ENCODE measurements at regions not wholly inside any gene's neighbourhood (a gene's known extent, or its start where the extent isn't known, plus 50 kb on each side); places are given as distances from the start of the nearest gene placed in this dataset.
A peak's percentile ranks its signal among the peaks of the same experiment; 100 is the strongest.

- H3K9me3 Mint-ChIP-seq, result no peaks in the 10 kb centered on the region
- peak; percentile 45 to 54 for ATAC-seq
- H3K4me3 Mint-ChIP-seq, result no peak overlapping the region
- DNase-seq, result no peak
- H3K36me3 Mint-ChIP-seq (ENCODE audit: insufficient read depth), result no peaks in the 10 kb centered on the region
- peaks cover 27% of the 10 kb centered on the region for H3K4me1 Mint-ChIP-seq (ENCODE audit: low read depth)
- H3K27me3 Mint-ChIP-seq (ENCODE audit: low read depth), result no peaks in the 10 kb centered on the region
Measured at GRCh38 chr13:44196196-44196751, 177.3 kb upstream of the SERP2 start.

- no peaks in the 10 kb centered on the region for H3K27me3 Mint-ChIP-seq (ENCODE audit: low read depth)
- H3K4me1 Mint-ChIP-seq (ENCODE audit: low read depth), result peaks cover 20% of the 10 kb centered on the region
- no peak for DNase-seq
- H3K36me3 Mint-ChIP-seq (ENCODE audit: insufficient read depth), result no peaks in the 10 kb centered on the region
- H3K9me3 Mint-ChIP-seq, result no peaks in the 10 kb centered on the region
- ATAC-seq, result peak; percentile 80 to 85
- no peak overlapping the region for H3K4me3 Mint-ChIP-seq
Measured at GRCh38 chr13:44197791-44198770, 175.5 kb upstream of the SERP2 start.

GRCh38 chr13:44198826-44199225 is 174.8 kb upstream of the SERP2 start:
- H3K9me3 Mint-ChIP-seq, result no peaks in the 10 kb centered on the region
- no peaks in the 10 kb centered on the region for H3K36me3 Mint-ChIP-seq (ENCODE audit: insufficient read depth)
- H3K4me3 Mint-ChIP-seq, result no peak overlapping the region
- H3K4me1 Mint-ChIP-seq (ENCODE audit: low read depth), result peaks cover 20% of the 10 kb centered on the region
- ATAC-seq (no peak), DNase-seq (no peak)
- no peaks in the 10 kb centered on the region for H3K27me3 Mint-ChIP-seq (ENCODE audit: low read depth)

GRCh38 chr13:44199627-44200207 is 173.9 kb upstream of the SERP2 start:
- no peak overlapping the region for H3K4me3 Mint-ChIP-seq
- H3K9me3 Mint-ChIP-seq, result no peaks in the 10 kb centered on the region
- DNase-seq (no peak), ATAC-seq (no peak)
- no peaks in the 10 kb centered on the region for H3K27me3 Mint-ChIP-seq (ENCODE audit: low read depth)
- peaks cover 20% of the 10 kb centered on the region for H3K4me1 Mint-ChIP-seq (ENCODE audit: low read depth)
- H3K36me3 Mint-ChIP-seq (ENCODE audit: insufficient read depth), result no peaks in the 10 kb centered on the region

- no peaks in the 10 kb centered on the region for H3K36me3 Mint-ChIP-seq (ENCODE audit: insufficient read depth)
- H3K27me3 Mint-ChIP-seq (ENCODE audit: low read depth), result peaks cover 8% of the 10 kb centered on the region
- DNase-seq (no peak), ATAC-seq (no peak)
- no peaks in the 10 kb centered on the region for H3K4me1 Mint-ChIP-seq (ENCODE audit: low read depth)
- H3K9me3 Mint-ChIP-seq, result peaks cover 4% of the 10 kb centered on the region
- H3K4me3 Mint-ChIP-seq, result no peak overlapping the region
Measured at GRCh38 chr13:44206434-44206833, 167.2 kb upstream of the SERP2 start.

GRCh38 chr13:44207476-44207875 is 166.1 kb upstream of the SERP2 start:
- Mint-ChIP-seq H3K36me3 (ENCODE audit: insufficient read depth) (no peaks in the 10 kb centered on the region), H3K27me3 (ENCODE audit: low read depth) (peaks cover 8% of the 10 kb centered on the region), H3K9me3 (peaks cover 4% of the 10 kb centered on the region), H3K4me1 (ENCODE audit: low read depth) (no peaks in the 10 kb centered on the region), H3K4me3 (no peak overlapping the region)
- no peak for DNase-seq
- ATAC-seq, result no peak

GRCh38 chr13:44210525-44210924 is 163.1 kb upstream of the SERP2 start:
- H3K27me3 Mint-ChIP-seq (ENCODE audit: low read depth), result peaks cover 8% of the 10 kb centered on the region
- ATAC-seq (no peak), DNase-seq (no peak)
- H3K9me3 Mint-ChIP-seq, result peaks cover 4% of the 10 kb centered on the region
- no peaks in the 10 kb centered on the region for H3K4me1 Mint-ChIP-seq (ENCODE audit: low read depth)
- no peaks in the 10 kb centered on the region for H3K36me3 Mint-ChIP-seq (ENCODE audit: insufficient read depth)
- H3K4me3 Mint-ChIP-seq, result no peak overlapping the region

GRCh38 chr13:44211286-44211685 is 162.3 kb upstream of the SERP2 start:
- H3K27me3 Mint-ChIP-seq (ENCODE audit: low read depth), result peaks cover 6% of the 10 kb centered on the region
- ATAC-seq, result no peak
- H3K36me3 Mint-ChIP-seq (ENCODE audit: insufficient read depth), result no peaks in the 10 kb centered on the region
- DNase-seq, result no peak
- no peaks in the 10 kb centered on the region for H3K4me1 Mint-ChIP-seq (ENCODE audit: low read depth)
- no peaks in the 10 kb centered on the region for H3K9me3 Mint-ChIP-seq
- no peak overlapping the region for H3K4me3 Mint-ChIP-seq

- ATAC-seq, result no peak
- no peak for DNase-seq
- no peak overlapping the region for H3K4me3 Mint-ChIP-seq
- peaks cover 6% of the 10 kb centered on the region for H3K27me3 Mint-ChIP-seq (ENCODE audit: low read depth)
- no peaks in the 10 kb centered on the region for H3K9me3 Mint-ChIP-seq
- no peaks in the 10 kb centered on the region for H3K4me1 Mint-ChIP-seq (ENCODE audit: low read depth)
- no peaks in the 10 kb centered on the region for H3K36me3 Mint-ChIP-seq (ENCODE audit: insufficient read depth)
Measured at GRCh38 chr13:44211704-44212346, 161.8 kb upstream of the SERP2 start.

GRCh38 chr13:44212633-44213396 is 160.8 kb upstream of the SERP2 start:
- ATAC-seq (no peak), DNase-seq (no peak)
- no peaks in the 10 kb centered on the region for H3K4me1 Mint-ChIP-seq (ENCODE audit: low read depth)
- H3K27me3 Mint-ChIP-seq (ENCODE audit: low read depth), result peaks cover 2% of the 10 kb centered on the region
- no peaks in the 10 kb centered on the region for H3K9me3 Mint-ChIP-seq
- H3K4me3 Mint-ChIP-seq, result no peak overlapping the region
- H3K36me3 Mint-ChIP-seq (ENCODE audit: insufficient read depth), result no peaks in the 10 kb centered on the region

GRCh38 chr13:44218501-44219240 is 155.0 kb upstream of the SERP2 start:
- Mint-ChIP-seq H3K4me1 (ENCODE audit: low read depth) (no peaks in the 10 kb centered on the region), H3K36me3 (ENCODE audit: insufficient read depth) (no peaks in the 10 kb centered on the region), H3K9me3 (no peaks in the 10 kb centered on the region), H3K4me3 (no peak overlapping the region), H3K27me3 (ENCODE audit: low read depth) (no peaks in the 10 kb centered on the region)
- DNase-seq, result no peak
- ATAC-seq, result no peak

- DNase-seq, result no peak
- H3K27me3 Mint-ChIP-seq (ENCODE audit: low read depth), result no peaks in the 10 kb centered on the region
- no peak for ATAC-seq
- no peaks in the 10 kb centered on the region for H3K9me3 Mint-ChIP-seq
- H3K4me1 Mint-ChIP-seq (ENCODE audit: low read depth), result no peaks in the 10 kb centered on the region
- H3K36me3 Mint-ChIP-seq (ENCODE audit: insufficient read depth), result no peaks in the 10 kb centered on the region
- no peak overlapping the region for H3K4me3 Mint-ChIP-seq
Measured at GRCh38 chr13:44219577-44220548, 153.8 kb upstream of the SERP2 start.

All from activated T-cell treated with anti-CD3 and anti-CD28 coated beads, Interleukin-2, amount 50 U/mL, for 4 hours (primary cell).